HL-60/S4 (cell line): ENCODE measurements at regions not wholly inside any gene's neighbourhood (a gene's known extent, or its start where the extent isn't known, plus 50 kb on each side); places are given as distances from the start of the nearest gene placed in this dataset.

ENCODE experiments used
- in situ Hi-C: fragments of 300-500 bp; cut with MboI; formaldehyde crosslinking; loops from 2 replicates; pipeline ENCODE4 v1.14.3; 2022; ENCODE audit warnings: low sequenced_read_pairs

GRCh38 chr1:195941795-195942194 is 666.4 kb downstream of the KCNT2 start:
- in situ Hi-C loops = no loop called here

DNA sequence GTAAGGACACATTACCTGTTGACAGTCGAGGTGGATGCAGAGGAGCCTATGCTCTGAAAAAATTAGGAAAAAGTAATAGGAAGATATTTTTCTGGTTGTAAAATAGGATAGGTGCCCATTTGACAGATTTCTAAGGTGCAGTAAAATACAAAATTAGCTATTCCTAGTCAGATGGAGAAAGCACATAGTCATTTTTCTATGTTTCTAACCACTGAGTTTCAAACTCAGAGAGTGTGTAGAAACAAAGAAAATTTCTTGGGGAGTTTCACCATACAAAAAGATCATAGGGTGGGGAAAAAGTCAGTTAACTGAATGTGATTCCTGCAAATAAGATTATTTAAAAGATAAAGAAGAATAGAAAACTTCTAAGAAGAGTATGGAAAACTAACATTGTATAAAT is 666.9 kb downstream of the KCNT2 start:
- in situ Hi-C loops = no loop called here

DNA sequence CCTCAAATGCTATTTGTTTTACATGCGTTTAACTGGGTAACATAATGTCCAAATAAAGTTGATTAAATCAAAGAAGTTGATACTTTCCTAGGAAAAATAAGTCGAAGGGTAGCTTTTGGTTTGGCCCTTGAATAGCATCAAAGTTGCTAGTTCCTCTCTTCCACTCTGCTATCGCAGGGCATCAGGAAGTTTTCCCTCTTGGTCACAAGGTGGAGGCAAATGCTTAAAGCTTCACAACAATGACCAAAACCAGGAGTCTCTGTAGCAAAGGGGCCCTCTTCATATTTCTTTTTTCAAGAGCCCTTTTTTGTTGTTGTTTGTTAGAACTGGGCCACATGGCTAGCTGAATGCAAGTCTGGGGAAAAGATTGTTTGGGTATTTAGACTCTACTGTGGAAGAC is 668.4 kb downstream of the KCNT2 start:
- in situ Hi-C loops = no loop called here

GRCh38 chr1:195934817-195935553 is 673.3 kb downstream of the KCNT2 start:
- in situ Hi-C loops = no loop called here

- in situ Hi-C loops = no loop called here
Observed at GRCh38 chr1:195933835-195934234, 674.4 kb downstream of the KCNT2 start.

GRCh38 chr1:195915826-195916225 is 692.4 kb downstream of the KCNT2 start:
- in situ Hi-C loops = no loop called here

- in situ Hi-C loops = no loop called here
Observed at GRCh38 chr1:195909061-195909460, 699.2 kb downstream of the KCNT2 start.

GRCh38 chr1:195908121-195908520 is 700.1 kb downstream of the KCNT2 start:
- in situ Hi-C loops = no loop called here

GRCh38 chr1:195903203-195903602 is 705.0 kb downstream of the KCNT2 start:
- in situ Hi-C loops = no loop called here

DNA sequence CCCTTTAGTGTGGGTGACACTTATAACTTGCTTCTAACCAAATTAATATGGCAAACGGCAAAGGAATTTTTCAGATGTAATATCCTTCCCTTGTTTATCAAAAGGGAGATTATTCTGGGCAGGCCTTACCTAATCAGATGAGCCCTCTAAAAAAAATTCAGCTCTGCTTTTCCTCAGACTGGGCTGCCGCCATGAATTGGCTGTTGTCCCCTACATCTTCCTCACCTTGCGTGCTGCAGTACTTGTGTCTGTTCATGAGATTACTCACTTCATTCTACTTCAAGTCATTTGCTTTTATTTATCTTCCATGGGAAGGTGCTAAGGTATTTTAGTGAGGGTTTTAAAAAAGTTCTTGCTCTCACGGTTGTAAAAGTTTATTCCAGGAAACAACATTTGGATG is 705.5 kb downstream of the KCNT2 start:
- in situ Hi-C loops = no loop called here

GRCh38 chr1:195899762-195900352 is 708.4 kb downstream of the KCNT2 start:
- in situ Hi-C loops = no loop called here

GRCh38 chr1:195898924-195899323 is 709.3 kb downstream of the KCNT2 start:
- in situ Hi-C loops = no loop called here

GRCh38 chr1:195898373-195898772 is 709.9 kb downstream of the KCNT2 start:
- in situ Hi-C loops = no loop called here

DNA sequence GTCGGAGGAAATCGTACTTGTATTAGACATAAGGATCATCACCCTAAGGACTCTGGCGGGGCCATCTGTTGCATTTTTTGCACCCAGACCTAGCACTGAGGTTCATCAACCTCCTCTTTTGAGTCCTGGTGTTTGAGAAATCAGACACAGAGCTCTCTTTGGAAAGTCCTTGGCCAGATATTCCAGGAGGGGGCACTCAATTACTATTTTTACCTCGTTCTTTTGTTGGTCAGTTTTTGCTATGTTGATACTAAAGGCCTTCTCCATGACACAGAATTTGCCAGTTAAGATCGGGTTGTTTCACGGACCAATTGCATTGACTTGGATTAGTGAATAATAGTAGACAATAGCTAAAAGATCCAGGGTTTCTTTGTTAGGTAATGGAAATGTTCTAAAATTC is 711.2 kb downstream of the KCNT2 start:
- in situ Hi-C loops = no loop called here

- in situ Hi-C loops = no loop called here
Observed at GRCh38 chr1:195894411-195894810, 713.8 kb downstream of the KCNT2 start.

DNA sequence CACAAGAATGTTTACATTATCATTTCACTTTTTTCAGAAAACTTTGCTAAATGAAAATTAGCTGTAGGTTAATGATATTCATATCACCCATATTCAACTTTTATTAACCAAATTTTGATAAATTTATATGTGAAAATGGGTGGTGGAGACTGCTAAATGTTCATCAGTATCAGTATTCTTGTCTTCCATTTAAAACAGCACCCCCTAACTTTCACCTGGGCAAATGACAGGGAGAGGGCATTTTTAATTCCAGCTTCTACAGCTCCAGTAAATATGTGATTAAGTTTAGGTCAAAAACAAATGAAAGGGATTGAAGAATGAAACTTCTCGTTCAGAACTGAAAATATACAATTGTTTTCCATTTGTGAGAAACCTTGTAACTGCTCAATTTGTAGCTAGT is 722.2 kb downstream of the KCNT2 start:
- in situ Hi-C loops = no loop called here

DNA sequence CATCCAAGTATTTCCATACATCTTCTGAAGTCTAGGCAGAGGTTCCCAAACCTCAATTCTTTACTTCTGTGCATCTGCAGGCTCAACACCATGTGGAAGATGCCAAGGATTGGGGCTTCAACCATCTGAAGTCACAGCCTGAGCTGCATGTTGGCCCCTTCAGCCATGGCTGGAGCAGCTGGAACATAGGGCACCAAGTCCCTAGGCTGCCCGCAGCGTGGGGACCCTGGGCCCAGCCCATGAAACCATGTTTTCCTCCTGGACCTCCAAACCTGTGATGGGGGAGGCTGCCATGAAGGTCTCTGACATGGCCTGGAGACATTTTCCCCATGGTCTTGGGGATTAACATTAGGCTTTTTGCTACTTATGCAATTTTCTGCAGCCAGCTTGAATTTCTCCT is 729.8 kb downstream of the KCNT2 start:
- in situ Hi-C loops = no loop called here

DNA sequence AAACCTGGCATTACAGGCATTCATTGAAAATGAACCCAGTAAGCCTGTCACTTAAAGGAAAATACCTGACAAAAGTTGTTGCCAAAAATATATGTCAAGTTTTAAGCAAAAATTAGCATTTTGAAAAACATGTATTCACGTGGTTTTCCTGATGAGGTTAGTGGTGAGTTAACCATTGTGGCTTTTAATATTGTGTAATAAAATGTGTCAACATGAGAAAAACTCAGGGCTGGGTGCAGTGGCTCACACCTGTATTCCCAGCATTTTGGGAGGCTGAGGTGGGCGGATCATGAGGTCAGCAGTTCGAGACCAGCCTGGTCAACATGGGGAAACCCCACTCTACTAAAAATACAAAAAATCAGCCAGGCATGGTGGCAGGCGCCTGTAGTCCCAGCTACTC is 731.4 kb downstream of the KCNT2 start:
- in situ Hi-C loops = no loop called here

DNA sequence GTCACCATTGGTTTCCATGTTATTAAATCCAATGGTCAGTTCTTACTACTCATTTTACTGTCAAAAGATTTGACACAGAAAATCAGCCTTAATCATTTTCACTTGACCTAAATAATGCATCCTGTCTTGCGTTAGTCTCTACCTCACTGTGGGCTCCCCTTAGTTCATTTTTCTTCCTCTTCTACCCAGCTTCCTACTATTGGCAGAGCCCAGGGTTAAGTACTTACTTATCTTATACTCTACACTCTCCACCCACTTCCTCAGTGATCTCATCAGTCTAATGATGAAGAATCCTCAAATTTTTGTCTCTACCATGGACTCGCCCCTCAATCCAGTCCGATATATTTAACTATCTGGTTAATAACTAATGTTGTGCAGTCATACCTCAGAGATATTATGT is 735.9 kb downstream of the KCNT2 start:
- in situ Hi-C loops = no loop called here

DNA sequence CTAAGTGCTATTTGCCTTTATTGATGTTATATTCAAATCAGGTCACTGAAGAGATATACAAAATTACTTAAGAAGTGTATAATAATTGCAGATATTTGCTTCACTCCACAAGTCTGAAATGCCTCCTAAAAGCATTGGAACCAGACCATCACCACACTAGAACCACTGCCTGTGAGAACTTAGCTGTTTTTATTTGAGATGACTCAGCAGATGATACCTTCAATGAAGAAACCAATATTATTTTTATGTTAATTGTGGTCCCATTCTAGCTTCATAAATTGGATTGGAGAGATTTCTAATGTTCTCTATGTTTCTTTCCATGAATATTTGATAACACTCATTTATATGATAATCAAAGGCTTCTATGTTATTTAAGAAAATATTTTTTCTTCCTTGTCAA is 740.6 kb downstream of the KCNT2 start:
- in situ Hi-C loops = no loop called here

DNA sequence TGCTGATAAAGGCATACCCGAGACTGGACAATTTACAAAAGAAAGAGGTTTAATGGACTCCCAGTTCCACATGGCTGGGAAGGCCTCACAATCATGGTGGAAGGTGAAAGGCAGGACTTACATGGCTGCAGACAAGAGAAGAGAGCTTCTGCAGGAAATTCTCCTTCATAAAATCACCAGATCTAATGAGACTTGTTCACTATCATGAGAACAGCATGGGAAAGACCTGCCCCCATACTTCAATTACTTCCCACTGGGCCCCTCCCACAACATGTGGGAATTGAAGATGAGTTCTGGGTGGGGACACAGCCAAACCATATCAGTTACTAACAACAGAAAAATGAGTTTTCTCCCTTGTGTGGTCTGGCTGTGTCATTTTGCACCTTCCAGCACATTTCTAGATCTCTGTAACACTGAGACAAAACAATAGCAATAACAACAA is 741.4 kb downstream of the KCNT2 start:
- in situ Hi-C loops = no loop called here

DNA sequence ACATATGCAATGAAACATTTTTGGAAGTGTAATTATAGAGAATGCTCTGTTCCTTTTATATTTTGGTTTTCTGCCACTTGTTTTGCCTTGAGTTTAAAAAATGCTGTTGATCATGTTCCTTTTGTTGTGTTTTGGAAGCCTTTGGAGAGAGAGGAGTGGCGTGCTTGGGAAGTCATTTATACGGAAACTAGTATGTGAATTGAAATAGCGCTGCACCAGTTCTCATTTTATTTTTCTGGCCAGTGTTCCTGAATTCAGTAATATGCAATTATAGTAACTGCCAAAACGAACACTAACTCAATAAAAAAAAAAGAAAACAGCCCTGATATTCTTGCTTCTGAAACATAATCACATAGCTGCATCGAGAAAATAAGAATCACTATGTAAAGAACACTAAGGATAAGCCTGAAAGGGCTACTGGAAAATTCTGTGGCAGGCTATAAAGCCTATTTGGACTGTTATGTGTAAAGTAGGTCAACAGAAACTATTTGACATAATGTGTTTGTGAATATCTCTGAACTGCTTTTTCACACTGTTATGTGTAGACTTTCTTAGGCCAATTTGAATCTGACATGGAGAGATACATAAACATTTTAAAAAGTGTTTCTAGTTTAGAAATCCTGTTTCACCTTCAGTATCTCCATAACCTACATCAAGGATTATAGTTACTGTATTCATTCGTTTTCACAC is 742.0 kb downstream of the KCNT2 start:
- in situ Hi-C loops = no loop called here
